ENCODE measurements at regions not wholly inside any gene's neighbourhood (a gene's known extent, or its start where the extent isn't known, plus 50 kb on each side); places are given as distances from the start of the nearest gene placed in this dataset.

- Histone ChIP-seq H3T11ph (ENCODE audit: low read length) (no peak overlapping the region), H2AFZ (ENCODE audit: low read length) (no peak overlapping the region), H4K5ac (ENCODE audit: insufficient read length, low read depth, low read length) (no peak overlapping the region), H3K4me2 (ENCODE audit: insufficient read depth, insufficient read length, low read length) (no peak overlapping the region), H3K27ac (ENCODE audit: insufficient read length, low read depth, low read length) (no peak overlapping the region), H3K79me2 (ENCODE audit: insufficient read depth, low read length) (no peaks in the 10 kb centered on the region), H3K56ac (ENCODE audit: insufficient read length, low read depth, low read length) (no peak overlapping the region), H2BK12ac (ENCODE audit: insufficient read length, low read depth, low read length) (no peak overlapping the region), H3K23me2 (ENCODE audit: insufficient read length, low read depth, low read length, poor library complexity, severe bottlenecking) (no peaks in the 10 kb centered on the region), H3K27me3 (ENCODE audit: insufficient read depth, low read length) (no peaks in the 10 kb centered on the region), H3K4ac (ENCODE audit: low read depth, low read length) (no peak overlapping the region), H3K9me3 (ENCODE audit: control insufficient read depth, low read depth, low read length) (no peaks in the 10 kb centered on the region), H3K14ac (ENCODE audit: insufficient read depth, low read length) (no peak overlapping the region), H4K91ac (ENCODE audit: insufficient read length, low read depth, low read length) (no peak overlapping the region), H2BK120ac (ENCODE audit: low read depth, low read length, poor library complexity, severe bottlenecking) (no peak overlapping the region), H2BK5ac (ENCODE audit: insufficient read length, low read length) (no peak overlapping the region), H3K79me1 (ENCODE audit: insufficient read depth, low read depth, low read length, poor library complexity, severe bottlenecking) (no peaks in the 10 kb centered on the region), H3K4me1 (ENCODE audit: insufficient read depth, low read length) (no peaks in the 10 kb centered on the region), H3K18ac (ENCODE audit: insufficient read length, low read depth, low read length) (no peak overlapping the region), H2BK15ac (ENCODE audit: low read depth, low read length) (no peak overlapping the region), H3K23ac (ENCODE audit: insufficient read length, low read depth, low read length) (no peak overlapping the region), H2BK20ac (ENCODE audit: low read depth, low read length, poor library complexity, severe bottlenecking) (no peak overlapping the region), H3K9ac (ENCODE audit: extremely low read depth, insufficient read length, low read length) (no peak overlapping the region), H4K8ac (replicated peaks; ENCODE audit: insufficient read length, low read depth, low read length) (no peak overlapping the region), H2AK5ac (ENCODE audit: insufficient read length, low read length) (no peak overlapping the region), H4K20me1 (ENCODE audit: control insufficient read depth, insufficient read depth, insufficient read length) (no peaks in the 10 kb centered on the region)
- WGBS (ENCODE audit: extremely low coverage, insufficient read length, low lambda C conversion rate): no CpG with 5 or more reads among the region's 7 CpGs
- TF ChIP-seq CTCF (conservative IDR thresholded peaks at IDR 0.05): no peak
- Mint-ChIP-seq H3K36me3 (ENCODE audit: insufficient read depth in 1 of 3, low read depth in 3 of 3) (peaks cover 6 to 21% (median 16%) of the 10 kb centered on the region in 3 experiments), H3K9me3 (peaks cover 18 to 19% of the 10 kb centered on the region in 2 experiments), H3K27me3 (ENCODE audit: low read depth) (no peaks in the 10 kb centered on the region; the same call in 1 of the 2 replicates), H3K27ac (no peak overlapping the region), H3K4me1 (no peaks in the 10 kb centered on the region), H3K4me3 (no peak overlapping the region)
- no peak for DNase-seq
Measured at GRCh38 chr2:5791371-5791770, 99.2 kb downstream of the SOX11 start.

All from H9 (cell line).